Choroid plexus epithelial cell (primary cell): ENCODE measurements at regions not wholly inside any gene's neighbourhood (a gene's known extent, or its start where the extent isn't known, plus 50 kb on each side); places are given as distances from the start of the nearest gene placed in this dataset.

Experiments used
- DNase-seq: peaks from one replicate; pipeline ENCODE4 v3.0.0-alpha.2; 2010; ENCODE audit warnings: low read depth
- H3K4me3 ChIP-seq: 2 replicates; pipeline ENCODE4 v1.5.1; 2011; ENCODE audit warnings: low read depth, mild to moderate bottlenecking, control low read depth, low read length, moderate library complexity
- CTCF ChIP-seq: conservative IDR thresholded peaks from 2 replicates; pipeline ENCODE4 v1.5.1; 2011; ENCODE audit warnings: low read depth, mild to moderate bottlenecking, control low read depth, inconsistent platforms, low read length, moderate library complexity

DNA sequence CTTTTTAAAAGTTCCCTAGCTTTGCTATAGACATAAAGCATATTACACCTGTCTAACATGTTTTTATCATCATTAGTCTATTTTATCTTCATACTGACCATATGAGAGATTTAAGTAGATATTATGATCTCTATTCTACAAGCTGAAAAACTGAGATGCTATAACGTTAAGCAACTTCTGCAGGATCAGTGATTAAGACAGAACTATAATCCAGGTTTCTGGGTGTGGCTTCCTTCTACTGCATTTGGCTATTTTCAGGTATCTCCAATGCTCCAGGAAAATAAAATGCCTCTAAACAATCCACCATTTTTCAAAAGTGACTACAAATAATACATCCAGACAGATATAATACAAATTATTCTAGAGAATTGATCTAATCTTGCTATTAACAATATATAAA, 53.4 kb downstream of the RGS2 start:
- DNase-seq: no peak
- no peak for TF ChIP-seq CTCF
- no peak overlapping the region for H3K4me3 ChIP-seq

GRCh38 chr1:192866241-192866868, 57.5 kb downstream of the RGS2 start:
- TF ChIP-seq CTCF: no peak
- H3K4me3 ChIP-seq: no peak overlapping the region
- no peak for DNase-seq

GRCh38 chr1:192867180-192867579, 58.3 kb downstream of the RGS2 start:
- DNase-seq: no peak
- H3K4me3 ChIP-seq: no peak overlapping the region
- TF ChIP-seq CTCF: no peak

DNA sequence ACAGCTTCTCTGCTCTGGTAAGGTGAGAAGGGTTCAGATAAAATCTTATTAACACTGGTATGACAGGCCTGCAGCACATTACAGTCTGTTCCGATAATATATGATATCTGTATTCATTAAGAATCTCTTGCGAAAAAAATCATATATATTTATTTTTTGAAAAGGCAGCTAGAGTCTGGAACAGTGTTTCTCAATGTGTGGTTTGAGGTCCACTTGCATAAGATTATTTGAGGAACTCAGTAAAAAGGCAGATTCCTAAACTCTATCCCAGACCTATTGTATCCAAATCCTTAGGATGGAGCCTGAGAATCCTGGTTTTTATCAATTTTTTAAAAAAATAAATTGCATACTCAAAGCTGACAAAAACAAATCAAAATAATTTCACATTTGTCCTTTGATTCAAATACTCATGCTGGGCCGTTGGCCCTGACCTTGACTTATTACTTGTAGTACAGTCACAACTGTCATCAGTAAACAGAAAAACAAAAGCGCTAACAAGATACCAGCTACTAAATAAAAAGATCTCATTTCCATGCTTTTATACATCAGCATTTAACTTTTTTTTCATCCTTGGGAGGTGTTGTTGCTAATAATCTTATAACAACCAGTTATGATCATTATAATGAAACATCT, 60.6 kb downstream of the RGS2 start:
- no peak for DNase-seq
- no peak overlapping the region for H3K4me3 ChIP-seq
- no peak for TF ChIP-seq CTCF

DNA sequence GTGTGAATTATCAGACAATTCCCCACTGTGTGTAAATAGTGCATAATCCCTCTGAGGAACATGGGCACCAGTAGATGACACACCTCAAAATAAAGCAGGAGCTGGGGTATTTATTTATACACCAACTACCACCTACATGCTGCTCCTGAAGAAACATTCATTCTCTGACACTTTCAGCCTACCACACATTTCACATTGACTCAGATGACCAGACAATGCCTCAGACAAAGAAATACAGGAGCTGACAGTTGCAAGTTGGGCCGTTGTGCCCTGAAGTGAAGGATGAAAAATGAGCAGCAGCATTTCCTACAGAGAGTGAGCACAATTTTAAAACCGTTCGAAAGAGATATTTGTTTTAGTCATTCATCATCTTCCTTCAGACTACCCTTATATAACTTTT, 63.2 kb downstream of the RGS2 start:
- no peak overlapping the region for H3K4me3 ChIP-seq
- no peak for DNase-seq
- TF ChIP-seq CTCF: no peak

DNA sequence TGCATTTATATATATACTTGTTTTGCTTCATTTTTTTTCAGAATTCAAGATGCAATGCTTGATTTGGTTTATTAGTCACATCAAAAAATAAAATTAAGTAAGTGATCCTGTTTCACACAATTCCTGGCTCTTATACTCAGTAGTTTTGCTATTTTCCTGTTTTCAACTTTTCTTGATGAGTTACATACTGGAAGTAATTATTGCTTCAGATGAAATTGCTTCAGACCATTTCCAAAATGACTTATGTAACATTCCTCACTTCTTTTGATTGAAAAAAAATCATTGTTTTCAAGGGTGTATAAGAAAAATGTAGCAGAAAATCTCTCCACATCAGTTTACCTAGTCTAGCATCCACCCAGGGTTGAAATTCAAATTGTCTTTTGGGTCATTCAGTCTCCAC, 65.0 kb downstream of the RGS2 start:
- no peak for TF ChIP-seq CTCF
- no peak overlapping the region for H3K4me3 ChIP-seq

DNA sequence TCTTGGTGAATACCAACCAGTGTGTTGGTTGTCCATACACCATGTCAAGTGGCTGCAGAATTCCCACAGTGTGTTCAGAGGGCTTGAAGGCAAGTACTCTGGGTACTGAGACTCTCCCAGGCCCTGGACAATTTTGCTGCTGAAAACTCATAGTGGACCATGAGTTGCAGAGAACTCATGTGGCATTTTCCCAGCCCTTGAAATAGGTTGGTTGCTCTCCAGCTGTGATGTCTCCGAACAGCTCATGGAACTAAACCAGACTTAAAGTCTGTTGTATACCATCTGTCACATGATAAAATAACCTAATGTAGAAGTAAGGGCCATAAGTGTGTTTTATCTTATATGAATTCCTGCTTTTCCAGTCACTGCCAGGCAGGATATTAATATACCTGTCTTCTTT, 67.8 kb downstream of the RGS2 start:
- TF ChIP-seq CTCF: no peak

More for the DNA sequence above, 65.0 kb downstream of the RGS2 start:
- DNase-seq: no peak

More for the DNA sequence above, 67.8 kb downstream of the RGS2 start:
- DNase-seq: no peak
- H3K4me3 ChIP-seq: no peak overlapping the region
